Breast epithelium (tissue), 4 donors: ENCODE measurements at regions not wholly inside any gene's neighbourhood (a gene's known extent, or its start where the extent isn't known, plus 50 kb on each side); places are given as distances from the start of the nearest gene placed in this dataset.

Experiments used
- DNase-seq, 2 donors: peaks; one replicate each; pipeline ENCODE4 v3.0.0-alpha.2; 2019; ENCODE audit warnings: low spot score in 2 of 2
- H3K27ac ChIP-seq, 2 donors: fragments of 200-600 bp; sonication (generic) in 1 of 2; one replicate each; pipeline ENCODE4 v1.5.1; 2016 to 2019; ENCODE audit warnings: mild to moderate bottlenecking in 1 of 2
- H3K27me3 ChIP-seq, 2 donors: fragments of 200-600 bp; sonication (generic) in 1 of 2; one replicate each; pipeline versions ENCODE4 v1.5.1 to v1.6.0; 2017 to 2019; ENCODE audit warnings: control low read depth in 1 of 2, mild to moderate bottlenecking in 1 of 2
- H3K36me3 ChIP-seq: fragments of 200-600 bp; one replicate; pipeline ENCODE4 v1.5.1; 2019
- H3K4me1 ChIP-seq, 2 donors: fragments of 200-600 bp; sonication (generic); one replicate each; pipeline ENCODE4 v1.5.1; 2016 to 2019; ENCODE audit warnings: control low read depth in 1 of 2
- H3K4me3 ChIP-seq, 3 donors: fragments of 200-600 bp; sonication (generic); 1 replicate in 2 of 3; 2 replicates in 1 of 3; pipeline ENCODE4 v1.5.1; 2016 to 2019; ENCODE audit warnings: mild to moderate bottlenecking in 3 of 3, moderate library complexity in 2 of 3
- H3K9me3 ChIP-seq, 2 donors: fragments of 200-600 bp; sonication (generic) in 1 of 2; one replicate each; pipeline ENCODE4 v1.5.1; 2016 to 2019; ENCODE audit warnings: control low read depth in 1 of 2
- POLR2A ChIP-seq: fragments of 450-650 bp; IDR thresholded peaks from one replicate; pipeline ENCODE4 v1.6.1; 2016; ENCODE audit warnings: antibody characterized with exemption, mild to moderate bottlenecking, moderate library complexity
- POLR2AphosphoS5 ChIP-seq, 3 donors: sonication (generic); formaldehyde crosslinking; IDR thresholded peaks; one replicate each; pipeline ENCODE4 v1.6.1; 2017; ENCODE audit warnings: antibody characterized with exemption in 3 of 3
- intact Hi-C: fragments of 100-400 bp; cut with DNase I; formaldehyde crosslinking; loops from one replicate; pipeline ENCODE4 v1.15.1; 2023; ENCODE audit warnings: low total_unique reads
- TF ChIP-seq, protein P1 (sequence below), 3 donors: fragments of 450-650 bp; IDR thresholded peaks; one replicate each; pipeline ENCODE4 v1.5.1; 2016 to 2017; ENCODE audit warnings: antibody characterized with exemption in 3 of 3, mild to moderate bottlenecking in 3 of 3, moderate library complexity in 3 of 3

- DNase-seq: no peak
- Histone ChIP-seq H3K4me1 (no peaks in the 10 kb centered on the region), H3K4me3 (no peak overlapping the region), H3K36me3 (no peaks in the 10 kb centered on the region), H3K9me3 (no peaks in the 10 kb centered on the region), H3K27me3 (no peaks in the 10 kb centered on the region), H3K27ac (no peak overlapping the region)
- intact Hi-C loops: no loop called here
- no peak for TF ChIP-seq POLR2AphosphoS5 (IDR thresholded peaks at IDR 0.05)
- no peak for TF ChIP-seq POLR2A
- TF ChIP-seq, protein P1, sequence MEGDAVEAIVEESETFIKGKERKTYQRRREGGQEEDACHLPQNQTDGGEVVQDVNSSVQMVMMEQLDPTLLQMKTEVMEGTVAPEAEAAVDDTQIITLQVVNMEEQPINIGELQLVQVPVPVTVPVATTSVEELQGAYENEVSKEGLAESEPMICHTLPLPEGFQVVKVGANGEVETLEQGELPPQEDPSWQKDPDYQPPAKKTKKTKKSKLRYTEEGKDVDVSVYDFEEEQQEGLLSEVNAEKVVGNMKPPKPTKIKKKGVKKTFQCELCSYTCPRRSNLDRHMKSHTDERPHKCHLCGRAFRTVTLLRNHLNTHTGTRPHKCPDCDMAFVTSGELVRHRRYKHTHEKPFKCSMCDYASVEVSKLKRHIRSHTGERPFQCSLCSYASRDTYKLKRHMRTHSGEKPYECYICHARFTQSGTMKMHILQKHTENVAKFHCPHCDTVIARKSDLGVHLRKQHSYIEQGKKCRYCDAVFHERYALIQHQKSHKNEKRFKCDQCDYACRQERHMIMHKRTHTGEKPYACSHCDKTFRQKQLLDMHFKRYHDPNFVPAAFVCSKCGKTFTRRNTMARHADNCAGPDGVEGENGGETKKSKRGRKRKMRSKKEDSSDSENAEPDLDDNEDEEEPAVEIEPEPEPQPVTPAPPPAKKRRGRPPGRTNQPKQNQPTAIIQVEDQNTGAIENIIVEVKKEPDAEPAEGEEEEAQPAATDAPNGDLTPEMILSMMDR (IDR thresholded peaks at IDR 0.05): no peak
Measured at GRCh38 chr13:99797691-99798090, 173.9 kb downstream of the ZIC5 start.

DNA sequence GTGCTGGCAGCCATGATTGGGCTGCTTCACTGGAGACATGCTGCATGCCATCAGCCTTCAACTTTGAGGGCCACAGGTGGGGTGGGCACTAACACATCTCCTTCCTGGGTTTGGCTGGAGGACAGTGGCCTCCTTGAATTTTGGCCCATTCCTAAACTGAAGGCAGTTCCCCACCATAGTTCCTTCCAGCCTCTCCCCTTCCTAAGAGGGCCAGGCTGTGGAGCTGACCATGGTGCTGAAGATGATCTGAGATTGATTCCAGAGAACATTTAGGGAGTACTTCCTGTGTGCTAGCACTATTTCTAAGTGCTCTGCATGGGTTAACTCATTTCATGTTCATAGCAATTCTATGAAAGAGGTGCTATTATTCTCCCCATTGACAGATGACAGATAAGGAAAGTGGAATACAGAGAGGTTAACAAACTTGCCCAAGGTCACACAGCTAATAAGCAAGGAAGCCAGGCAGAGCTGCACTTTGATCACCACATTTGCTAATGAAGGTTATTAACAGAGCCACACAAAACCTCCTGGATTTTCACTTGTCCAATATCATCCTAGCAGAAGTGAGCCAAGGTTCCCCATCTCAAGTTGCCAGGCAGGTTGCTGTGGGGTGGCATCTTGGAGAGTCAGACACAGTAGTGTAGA, 175.3 kb downstream of the ZIC5 start:
- Histone ChIP-seq H3K4me1 (no peaks in the 10 kb centered on the region), H3K27ac (no peak overlapping the region), H3K9me3 (no peaks in the 10 kb centered on the region), H3K4me3 (no peak overlapping the region), H3K36me3 (no peaks in the 10 kb centered on the region), H3K27me3 (no peaks in the 10 kb centered on the region)
- no peak for TF ChIP-seq POLR2AphosphoS5 (IDR thresholded peaks at IDR 0.05)
- no peak for TF ChIP-seq POLR2A
- TF ChIP-seq, protein P1 (IDR thresholded peaks at IDR 0.05): no peak
- intact Hi-C loops: no loop called here
- DNase-seq: no peak

- Histone ChIP-seq H3K27ac (no peak overlapping the region), H3K9me3 (no peaks in the 10 kb centered on the region), H3K27me3 (no peaks in the 10 kb centered on the region), H3K4me1 (no peaks in the 10 kb centered on the region), H3K36me3 (no peaks in the 10 kb centered on the region), H3K4me3 (no peak overlapping the region)
- DNase-seq: no peak
- TF ChIP-seq, protein P1 (IDR thresholded peaks at IDR 0.05): no peak
- TF ChIP-seq POLR2AphosphoS5 (IDR thresholded peaks at IDR 0.05): no peak
- TF ChIP-seq POLR2A: no peak
- intact Hi-C loops: no loop called here
Measured at GRCh38 chr13:99792079-99792921, 179.3 kb downstream of the ZIC5 start.

DNA sequence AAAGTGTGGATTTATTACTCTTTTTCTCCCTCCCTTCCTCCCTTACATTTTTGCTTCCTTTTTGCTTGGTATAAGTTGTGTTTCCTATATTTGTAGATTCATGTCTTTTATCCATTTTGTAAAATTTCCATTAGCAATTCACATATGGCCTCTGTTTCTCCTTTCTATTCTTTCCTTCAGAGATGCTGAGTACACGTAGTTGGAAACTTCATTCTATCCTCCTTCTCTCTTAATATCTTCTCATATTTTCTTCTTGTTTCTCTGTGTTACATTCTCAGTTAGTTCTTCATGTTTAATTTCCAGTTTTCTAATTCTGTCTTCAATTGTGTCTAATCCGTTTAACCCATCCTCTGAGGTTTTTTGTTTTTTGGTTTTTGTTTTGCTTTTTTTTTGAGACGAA, 188.9 kb downstream of the ZIC5 start:
- no peaks in the 10 kb centered on the region for H3K4me1 ChIP-seq
- intact Hi-C loops: no loop called here
- no peak for DNase-seq
- H3K9me3 ChIP-seq: peaks cover 12 to 19% of the 10 kb centered on the region in 2 donors
- no peak overlapping the region for H3K4me3 ChIP-seq
- TF ChIP-seq POLR2A (no peak), POLR2AphosphoS5 (IDR thresholded peaks at IDR 0.05) (no peak)
- TF ChIP-seq, protein P1 (IDR thresholded peaks at IDR 0.05): no peak
- H3K27ac ChIP-seq: no peak overlapping the region
- no peaks in the 10 kb centered on the region for H3K36me3 ChIP-seq
- H3K27me3 ChIP-seq: no peaks in the 10 kb centered on the region

GRCh38 chr13:99778500-99778899, 193.1 kb downstream of the ZIC5 start:
- intact Hi-C loops: loop anchor here (10.0 kb wide), 1 partner anchor 1594 kb away; no protein-coding TSS in a partner anchor

More at GRCh38 chr13:99778500-99778899, 193.1 kb downstream of the ZIC5 start:
- Histone ChIP-seq H3K36me3 (no peaks in the 10 kb centered on the region), H3K4me1 (no peaks in the 10 kb centered on the region), H3K9me3 (peaks cover 12 to 19% of the 10 kb centered on the region in 2 donors), H3K27me3 (no peaks in the 10 kb centered on the region), H3K4me3 (no peak overlapping the region), H3K27ac (no peak overlapping the region)
- DNase-seq: no peak
- TF ChIP-seq, protein P1 (IDR thresholded peaks at IDR 0.05): no peak
- TF ChIP-seq POLR2AphosphoS5 (IDR thresholded peaks at IDR 0.05) (no peak), POLR2A (no peak)
